Gastroesophageal sphincter (tissue), 4 donors: ENCODE measurements at regions not wholly inside any gene's neighbourhood (a gene's known extent, or its start where the extent isn't known, plus 50 kb on each side); places are given as distances from the start of the nearest gene placed in this dataset.

Source experiments
- ATAC-seq: fragments of 150-250 bp; one replicate; pipeline ENCODE4 v1.9.1; 2016; ENCODE audit warnings: mild to moderate bottlenecking, moderate library complexity
- H3K27ac ChIP-seq, 4 donors: fragments of 200-600 bp; sonication (generic) in 3 of 4; 1 replicate in 3 of 4; 2 replicates in 1 of 4; pipeline ENCODE4 v1.5.1; 2016 to 2019
- H3K27me3 ChIP-seq: fragments of 200-600 bp; sonication (generic); one replicate; pipeline ENCODE4 v1.5.1; 2019
- H3K36me3 ChIP-seq, 2 donors: fragments of 200-600 bp; sonication (generic); one replicate each; pipeline ENCODE4 v1.5.1; 2019; ENCODE audit warnings: control low read depth in 1 of 2
- H3K4me1 ChIP-seq, 3 donors: fragments of 200-600 bp; sonication (generic); 1 replicate in 2 of 3; 2 replicates in 1 of 3; pipeline ENCODE4 v1.5.1; 2016 to 2019; ENCODE audit warnings: control low read depth in 2 of 3
- H3K4me3 ChIP-seq, 2 donors: fragments of 200-600 bp; sonication (generic); one replicate each; pipeline ENCODE4 v1.5.1; 2019; ENCODE audit warnings: mild to moderate bottlenecking in 1 of 2, moderate library complexity in 1 of 2
- H3K9me3 ChIP-seq, 3 donors: fragments of 200-600 bp; sonication (generic); one replicate each; pipeline ENCODE4 v1.5.1; 2017 to 2019; ENCODE audit warnings: control low read depth in 2 of 3
- EP300 ChIP-seq: sonication (generic); formaldehyde crosslinking; IDR thresholded peaks from one replicate; pipeline ENCODE4 v1.6.1; 2017; ENCODE audit warnings: antibody characterized with exemption, mild to moderate bottlenecking
- POLR2A ChIP-seq, 2 donors: fragments of 450-650 bp; IDR thresholded peaks; one replicate each; pipeline ENCODE4 v1.6.1; 2017; ENCODE audit warnings: antibody characterized with exemption in 2 of 2, mild to moderate bottlenecking in 2 of 2, moderate library complexity in 1 of 2
- POLR2AphosphoS5 ChIP-seq: sonication (generic); formaldehyde crosslinking; IDR thresholded peaks from one replicate; pipeline ENCODE4 v1.6.1; 2017; ENCODE audit warnings: antibody characterized with exemption
- WGBS, 2 donors: methylation state at CpG; one replicate each; pipeline ENCODE4 v1.1.5; 2018; ENCODE audit warnings: low coverage in 1 of 2; 5-methylcytosine and 5-hydroxymethylcytosine counted together
- TF ChIP-seq, protein P1 (sequence below), 4 experiments: fragments of 200-600 bp in 2 of 4; fragments of 450-650 bp in 2 of 4; sonication (generic) in 1 of 4; IDR thresholded peaks; one replicate each; pipeline ENCODE4 v1.5.1; 2017 to 2019; ENCODE audit warnings: antibody characterized with exemption in 4 of 4, mild to moderate bottlenecking in 2 of 4, moderate library complexity in 2 of 4

DNA sequence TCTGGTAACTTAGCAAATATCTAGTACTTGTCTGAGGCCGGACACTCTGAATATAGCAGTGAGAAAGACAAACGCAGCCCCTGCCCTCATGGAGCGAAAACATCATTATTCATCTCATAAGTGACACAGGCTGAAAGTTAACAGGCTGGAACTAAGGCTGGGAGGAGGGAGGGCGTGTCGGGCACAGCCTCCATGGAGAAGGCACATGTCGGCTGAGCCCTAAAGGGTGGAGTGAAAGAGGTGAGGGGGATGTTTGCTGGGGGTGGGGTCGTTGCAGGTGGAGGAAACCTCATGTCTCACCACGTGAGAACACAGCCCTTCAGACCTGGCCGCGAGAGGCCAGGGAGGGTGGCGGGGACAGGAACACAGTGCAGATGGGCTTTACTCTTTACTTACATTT is 108.8 kb upstream of the FOXC1 start:
- no peaks in the 10 kb centered on the region for H3K36me3 ChIP-seq
- no peak overlapping the region for H3K4me3 ChIP-seq
- peaks cover 1% of the 10 kb centered on the region for H3K27me3 ChIP-seq
- peaks cover 0 to 6% (median 0%) of the 10 kb centered on the region in 3 donors for H3K4me1 ChIP-seq
- no peak for ATAC-seq
- TF ChIP-seq POLR2AphosphoS5 (no peak), EP300 (no peak), POLR2A (IDR thresholded peaks at IDR 0.05) (no peak)
- TF ChIP-seq, protein P1, sequence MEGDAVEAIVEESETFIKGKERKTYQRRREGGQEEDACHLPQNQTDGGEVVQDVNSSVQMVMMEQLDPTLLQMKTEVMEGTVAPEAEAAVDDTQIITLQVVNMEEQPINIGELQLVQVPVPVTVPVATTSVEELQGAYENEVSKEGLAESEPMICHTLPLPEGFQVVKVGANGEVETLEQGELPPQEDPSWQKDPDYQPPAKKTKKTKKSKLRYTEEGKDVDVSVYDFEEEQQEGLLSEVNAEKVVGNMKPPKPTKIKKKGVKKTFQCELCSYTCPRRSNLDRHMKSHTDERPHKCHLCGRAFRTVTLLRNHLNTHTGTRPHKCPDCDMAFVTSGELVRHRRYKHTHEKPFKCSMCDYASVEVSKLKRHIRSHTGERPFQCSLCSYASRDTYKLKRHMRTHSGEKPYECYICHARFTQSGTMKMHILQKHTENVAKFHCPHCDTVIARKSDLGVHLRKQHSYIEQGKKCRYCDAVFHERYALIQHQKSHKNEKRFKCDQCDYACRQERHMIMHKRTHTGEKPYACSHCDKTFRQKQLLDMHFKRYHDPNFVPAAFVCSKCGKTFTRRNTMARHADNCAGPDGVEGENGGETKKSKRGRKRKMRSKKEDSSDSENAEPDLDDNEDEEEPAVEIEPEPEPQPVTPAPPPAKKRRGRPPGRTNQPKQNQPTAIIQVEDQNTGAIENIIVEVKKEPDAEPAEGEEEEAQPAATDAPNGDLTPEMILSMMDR (IDR thresholded peaks at IDR 0.05) = no peak
- no peak overlapping the region for H3K27ac ChIP-seq
- 63 to 82% methylated on average over 5 to 10 of the region's 11 CpGs for WGBS, 2 donors
- H3K9me3 ChIP-seq = peaks cover 0 to 5% (median 0%) of the 10 kb centered on the region in 3 donors

DNA sequence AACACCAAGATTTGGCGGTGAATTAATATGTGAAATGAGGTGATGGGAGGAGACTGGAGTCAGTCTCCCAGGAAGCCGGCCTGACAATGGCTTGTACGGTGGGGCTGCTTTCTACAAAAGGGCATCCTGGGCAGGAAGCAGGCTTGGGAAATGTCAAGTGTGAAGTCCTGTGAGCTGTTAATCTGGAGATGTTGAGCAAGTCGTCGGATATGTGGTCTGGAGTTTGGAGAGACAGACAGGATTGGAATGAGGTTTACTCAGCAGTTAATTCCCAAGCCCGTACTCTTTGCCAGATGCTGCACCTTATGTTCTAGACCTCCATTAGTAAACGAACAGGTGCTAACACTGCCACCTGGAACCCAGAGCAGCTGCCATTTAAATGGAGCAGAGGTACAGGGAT is 107.7 kb upstream of the FOXC1 start:
- H3K4me1 ChIP-seq = peaks cover 0 to 5% (median 0%) of the 10 kb centered on the region in 3 donors
- 79 to 88% methylated on average over 6 of the region's 7 CpGs for WGBS, 2 donors
- no peaks in the 10 kb centered on the region for H3K36me3 ChIP-seq
- H3K27ac ChIP-seq = no peak overlapping the region
- H3K9me3 ChIP-seq = no peaks in the 10 kb centered on the region
- no peak overlapping the region for H3K4me3 ChIP-seq
- no peak for ATAC-seq
- TF ChIP-seq, protein P1 (IDR thresholded peaks at IDR 0.05) = no peak
- TF ChIP-seq EP300 (no peak), POLR2A (IDR thresholded peaks at IDR 0.05) (no peak), POLR2AphosphoS5 (no peak)
- peaks cover 9% of the 10 kb centered on the region for H3K27me3 ChIP-seq

DNA sequence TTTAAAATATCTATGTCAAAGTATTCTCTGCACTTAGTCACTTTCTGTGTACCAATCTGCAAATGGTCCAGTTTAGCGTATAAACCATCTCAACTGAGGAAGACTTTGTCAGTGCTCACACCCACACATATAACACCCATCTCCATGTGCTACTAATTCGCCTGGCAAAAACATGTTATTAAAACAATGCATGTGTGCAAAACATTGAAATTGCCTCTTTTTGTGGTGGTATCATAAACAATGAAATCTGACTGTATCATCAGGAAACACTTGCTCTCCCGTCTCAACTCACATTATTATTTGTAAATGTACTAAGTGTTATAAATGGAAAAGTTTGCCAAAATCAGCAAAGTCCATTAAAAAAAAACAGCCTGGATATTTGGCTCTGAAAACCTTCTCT is 105.9 kb upstream of the FOXC1 start:
- no peak for TF ChIP-seq EP300
- TF ChIP-seq, protein P1 (IDR thresholded peaks at IDR 0.05) = no peak
- TF ChIP-seq POLR2A (IDR thresholded peaks at IDR 0.05) = no peak
- TF ChIP-seq POLR2AphosphoS5 = no peak
- H3K36me3 ChIP-seq = no peaks in the 10 kb centered on the region
- no peaks in the 10 kb centered on the region for H3K4me1 ChIP-seq
- ATAC-seq = no peak
- no peak overlapping the region for H3K27ac ChIP-seq
- H3K9me3 ChIP-seq = no peaks in the 10 kb centered on the region
- 38 to 51% methylated on average over 2 to 3 of the region's 3 CpGs for WGBS, 2 donors
- no peak overlapping the region for H3K4me3 ChIP-seq
- peaks cover 9% of the 10 kb centered on the region for H3K27me3 ChIP-seq

DNA sequence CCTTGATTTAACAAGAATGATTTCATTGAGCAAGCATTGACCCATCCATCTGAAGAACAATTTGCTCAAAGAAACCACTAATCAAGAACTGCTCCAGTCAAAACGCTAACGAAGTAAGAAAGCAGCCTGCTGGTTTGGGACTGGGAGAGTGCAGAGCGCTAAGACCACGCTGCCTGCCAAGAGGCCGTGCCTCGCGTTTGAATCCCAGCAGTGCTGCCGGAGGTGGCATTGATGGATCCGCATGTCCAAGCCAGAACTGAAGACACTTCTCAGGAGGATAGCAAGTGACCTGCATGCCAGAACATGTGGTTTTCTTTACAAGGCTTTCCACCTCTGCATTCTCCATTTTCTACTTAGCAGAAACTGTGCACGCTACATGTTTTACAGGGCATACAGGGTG is 105.2 kb upstream of the FOXC1 start:
- H3K4me1 ChIP-seq = no peaks in the 10 kb centered on the region
- WGBS, 2 donors = 53 to 71% methylated on average over 8 to 10 of the region's 10 CpGs
- no peak for ATAC-seq
- H3K4me3 ChIP-seq = no peak overlapping the region
- H3K27me3 ChIP-seq = peaks cover 12% of the 10 kb centered on the region
- TF ChIP-seq POLR2A (IDR thresholded peaks at IDR 0.05) (no peak), EP300 (no peak), POLR2AphosphoS5 (no peak)
- TF ChIP-seq, protein P1 (IDR thresholded peaks at IDR 0.05) = no peak
- H3K36me3 ChIP-seq = no peaks in the 10 kb centered on the region
- H3K27ac ChIP-seq = no peak overlapping the region
- H3K9me3 ChIP-seq = no peaks in the 10 kb centered on the region

DNA sequence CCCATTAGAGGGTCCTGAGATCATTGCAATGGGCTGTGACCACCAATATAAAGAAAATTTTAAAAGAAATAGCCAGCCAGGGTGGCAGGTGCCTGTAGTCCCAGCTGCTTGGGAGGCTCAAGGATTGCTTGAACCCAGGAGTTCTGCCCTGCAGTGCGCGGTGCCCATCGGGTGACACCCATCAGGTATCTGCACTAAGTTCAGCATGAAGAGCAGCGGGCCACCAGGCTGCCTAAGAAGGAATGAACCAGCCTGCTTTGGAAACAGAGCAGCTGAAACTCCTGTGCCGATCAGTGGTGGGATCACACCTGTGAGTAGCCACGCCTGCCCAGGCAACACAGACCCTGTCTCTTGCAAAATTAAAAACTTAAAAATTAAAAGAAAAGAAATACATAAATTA is 102.5 kb upstream of the FOXC1 start:
- no peak for TF ChIP-seq POLR2AphosphoS5
- TF ChIP-seq, protein P1 (IDR thresholded peaks at IDR 0.05) = no peak
- TF ChIP-seq EP300 = no peak
- no peak for TF ChIP-seq POLR2A (IDR thresholded peaks at IDR 0.05)
- H3K9me3 ChIP-seq = no peaks in the 10 kb centered on the region

More for the DNA sequence above, 102.5 kb upstream of the FOXC1 start:
- Histone ChIP-seq H3K27ac (no peak overlapping the region), H3K4me1 (no peaks in the 10 kb centered on the region), H3K27me3 (peaks cover 17% of the 10 kb centered on the region), H3K4me3 (no peak overlapping the region), H3K36me3 (no peaks in the 10 kb centered on the region)
- 86% methylated on average over 4 of the region's 6 CpGs; no CpG with 5 or more reads in 1 of the 2 donors for WGBS, 2 donors
- no peak for ATAC-seq
